Bronchial epithelial cell (primary cell): ENCODE measurements at regions not wholly inside any gene's neighbourhood (a gene's known extent, or its start where the extent isn't known, plus 50 kb on each side); places are given as distances from the start of the nearest gene placed in this dataset.

Source experiments
- DNase-seq: peaks from one replicate; pipeline ENCODE4 v3.0.0-alpha.2; 2010; ENCODE audit warnings: low read depth
- FAIRE-seq: peaks from 2 replicates; lab custom pipeline; 2011; peaks lifted over from hg19 to GRCh38; lab: Jason Lieb, UNC
- H3K27me3 ChIP-seq: 2 replicates; pipeline ENCODE4 v1.5.1; 2011; ENCODE audit warnings: low read length; ENCODE audit not compliant: control insufficient read depth, insufficient read depth
- H3K36me3 ChIP-seq: 2 replicates; pipeline ENCODE4 v1.5.1; 2011; ENCODE audit warnings: low read length; ENCODE audit not compliant: control insufficient read depth, insufficient read depth
- H3K4me3 ChIP-seq: 2 replicates; pipeline ENCODE4 v1.5.1; 2011; ENCODE audit warnings: mild to moderate bottlenecking, low read depth, low read length, control low read depth
- TF ChIP-seq, protein P1 (sequence below): IDR thresholded peaks from 2 replicates; pipeline ENCODE4 v1.5.1; 2011; ENCODE audit warnings: mild to moderate bottlenecking, moderate library complexity, low read length, control low read depth, inconsistent platforms; ENCODE audit not compliant: insufficient read depth, severe bottlenecking

DNA sequence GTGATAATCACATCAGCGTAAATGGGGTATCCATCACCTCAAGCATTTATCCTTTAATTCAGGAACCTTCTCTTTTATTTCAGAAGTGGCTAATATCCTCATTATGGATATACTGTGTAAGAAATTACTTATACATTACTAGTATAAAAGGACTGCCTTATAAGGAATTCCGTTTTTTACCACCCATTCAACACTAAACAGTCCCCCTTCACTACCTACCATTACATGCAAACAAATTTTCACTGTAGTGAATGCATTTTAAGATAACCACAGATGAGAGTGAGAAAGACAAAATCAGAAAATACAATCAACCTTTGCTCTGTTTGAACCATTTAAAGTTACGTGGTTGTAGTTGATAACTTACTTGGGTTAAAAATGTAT is 551.2 kb downstream of the RNF144A start:
- Histone ChIP-seq H3K27me3 (no peaks in the 10 kb centered on the region), H3K36me3 (no peaks in the 10 kb centered on the region), H3K4me3 (no peak overlapping the region)
- DNase-seq (no peak), FAIRE-seq (no peak)
- TF ChIP-seq, protein P1, sequence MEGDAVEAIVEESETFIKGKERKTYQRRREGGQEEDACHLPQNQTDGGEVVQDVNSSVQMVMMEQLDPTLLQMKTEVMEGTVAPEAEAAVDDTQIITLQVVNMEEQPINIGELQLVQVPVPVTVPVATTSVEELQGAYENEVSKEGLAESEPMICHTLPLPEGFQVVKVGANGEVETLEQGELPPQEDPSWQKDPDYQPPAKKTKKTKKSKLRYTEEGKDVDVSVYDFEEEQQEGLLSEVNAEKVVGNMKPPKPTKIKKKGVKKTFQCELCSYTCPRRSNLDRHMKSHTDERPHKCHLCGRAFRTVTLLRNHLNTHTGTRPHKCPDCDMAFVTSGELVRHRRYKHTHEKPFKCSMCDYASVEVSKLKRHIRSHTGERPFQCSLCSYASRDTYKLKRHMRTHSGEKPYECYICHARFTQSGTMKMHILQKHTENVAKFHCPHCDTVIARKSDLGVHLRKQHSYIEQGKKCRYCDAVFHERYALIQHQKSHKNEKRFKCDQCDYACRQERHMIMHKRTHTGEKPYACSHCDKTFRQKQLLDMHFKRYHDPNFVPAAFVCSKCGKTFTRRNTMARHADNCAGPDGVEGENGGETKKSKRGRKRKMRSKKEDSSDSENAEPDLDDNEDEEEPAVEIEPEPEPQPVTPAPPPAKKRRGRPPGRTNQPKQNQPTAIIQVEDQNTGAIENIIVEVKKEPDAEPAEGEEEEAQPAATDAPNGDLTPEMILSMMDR: no peak

DNA sequence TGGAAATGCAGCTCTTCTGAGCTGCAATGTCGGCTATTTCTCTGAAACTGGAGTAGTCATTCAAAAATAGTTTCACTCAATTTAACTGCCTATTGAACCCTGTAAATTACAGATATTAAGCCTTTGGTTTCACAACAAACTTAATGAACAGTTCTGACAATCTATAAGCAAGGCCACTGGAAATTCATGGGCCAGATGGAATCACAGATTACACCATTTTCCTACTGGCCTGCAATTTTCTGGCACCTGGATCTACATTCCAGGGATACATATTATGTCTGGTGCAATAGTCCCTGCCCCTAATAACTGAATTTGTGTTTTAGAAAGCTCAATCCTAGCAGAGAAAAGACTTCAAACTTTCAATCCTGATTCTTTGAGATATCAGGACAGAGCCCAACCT is 551.7 kb downstream of the RNF144A start:
- H3K27me3 ChIP-seq: no peaks in the 10 kb centered on the region

DNA sequence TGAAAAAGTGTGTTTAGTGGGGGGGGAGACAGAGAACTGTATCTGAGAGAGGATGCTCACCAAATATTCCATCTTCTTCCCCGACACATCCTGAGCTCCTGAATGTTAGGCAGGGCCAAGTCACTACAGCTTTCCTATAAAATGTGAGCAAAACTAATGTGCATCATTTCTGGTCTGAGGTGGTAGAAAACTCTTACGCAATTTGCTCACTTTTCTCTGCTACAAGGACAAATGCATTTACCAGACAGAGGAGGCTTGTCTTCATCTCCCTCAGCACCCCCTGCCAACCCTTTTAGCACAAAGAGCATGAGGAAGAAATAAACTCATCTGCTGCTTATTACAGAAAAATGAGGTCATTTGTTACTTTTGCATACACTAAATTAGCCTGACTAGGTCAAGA is 554.0 kb downstream of the RNF144A start:
- TF ChIP-seq, protein P1: no peak

More for the DNA sequence above, 551.7 kb downstream of the RNF144A start:
- FAIRE-seq (no peak), DNase-seq (no peak)
- Histone ChIP-seq H3K36me3 (no peaks in the 10 kb centered on the region), H3K4me3 (no peak overlapping the region)
- TF ChIP-seq, protein P1: no peak

DNA sequence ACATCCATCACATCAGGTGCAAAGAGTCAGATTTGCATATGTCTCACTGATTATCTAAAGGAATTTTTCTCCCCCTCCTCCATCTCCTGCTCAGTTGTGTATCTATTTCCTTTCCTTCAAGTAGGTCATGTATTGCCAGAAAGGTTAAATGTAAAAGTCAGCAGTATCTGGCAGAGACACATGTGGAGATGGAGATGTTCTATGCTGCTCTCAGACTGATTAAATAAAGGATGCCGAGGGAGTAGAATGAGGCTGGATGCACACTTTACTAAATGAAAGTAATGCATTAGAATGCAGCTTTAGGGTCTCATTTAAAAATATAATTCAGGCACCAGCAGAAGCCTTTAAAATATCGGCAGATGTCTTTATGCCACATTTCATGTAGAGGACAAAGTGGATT is 555.3 kb downstream of the RNF144A start:
- FAIRE-seq (no peak), DNase-seq (no peak)
- Histone ChIP-seq H3K4me3 (no peak overlapping the region), H3K36me3 (no peaks in the 10 kb centered on the region), H3K27me3 (no peaks in the 10 kb centered on the region)
- TF ChIP-seq, protein P1: no peak

More for the DNA sequence above, 554.0 kb downstream of the RNF144A start:
- Histone ChIP-seq H3K27me3 (no peaks in the 10 kb centered on the region), H3K36me3 (no peaks in the 10 kb centered on the region), H3K4me3 (no peak overlapping the region)
- FAIRE-seq (no peak), DNase-seq (no peak)

DNA sequence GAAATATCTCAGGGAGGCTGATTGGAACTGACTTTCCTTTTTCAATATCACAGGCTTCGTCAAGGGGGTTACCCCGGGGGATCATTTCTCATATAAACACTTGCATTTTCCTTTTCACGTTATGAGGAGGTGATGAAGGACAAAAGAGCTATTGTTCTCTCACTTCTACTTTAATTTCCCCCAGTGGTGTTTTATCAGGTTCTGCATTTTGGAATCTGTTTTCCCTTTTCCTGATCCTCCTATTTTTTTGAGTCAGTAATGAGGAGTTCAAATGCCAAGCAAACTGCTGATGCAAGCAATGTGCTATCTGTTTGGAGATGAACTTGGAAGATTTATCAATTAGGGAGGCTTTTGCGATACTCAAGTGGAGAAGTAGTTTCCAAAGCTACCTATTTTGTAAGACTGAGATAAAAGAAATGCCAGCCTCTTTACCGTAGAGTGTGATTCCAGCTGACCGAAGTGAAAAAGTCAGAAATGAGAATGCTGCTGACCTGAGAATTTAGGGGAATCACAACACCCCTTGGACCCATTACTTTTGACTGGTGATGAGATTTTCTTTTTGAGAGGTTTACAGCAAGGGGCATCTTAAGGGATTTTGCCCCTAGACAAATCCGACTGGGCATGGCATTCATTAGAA is 556.0 kb downstream of the RNF144A start:
- Histone ChIP-seq H3K27me3 (no peaks in the 10 kb centered on the region), H3K4me3 (no peak overlapping the region), H3K36me3 (no peaks in the 10 kb centered on the region)
- FAIRE-seq (no peak), DNase-seq (no peak)
- TF ChIP-seq, protein P1: no peak

DNA sequence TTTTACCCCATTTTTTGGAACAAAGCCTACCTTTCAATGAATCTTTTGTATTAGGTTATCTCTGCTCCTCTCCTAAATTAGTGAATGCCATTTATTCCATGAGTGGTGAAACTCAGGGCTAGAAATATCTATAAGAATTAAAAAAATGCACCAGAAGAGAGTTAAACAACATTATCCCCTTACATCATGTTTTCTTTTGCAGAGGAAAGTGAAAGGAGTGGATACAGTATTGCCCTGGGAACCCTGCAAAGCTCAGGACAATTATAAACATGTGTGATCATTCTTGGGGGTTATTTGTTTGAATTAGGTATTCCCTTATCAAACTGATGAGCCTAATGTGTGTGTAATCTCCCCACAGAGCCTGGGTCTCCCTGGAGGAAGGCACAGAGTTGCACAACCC is 559.2 kb downstream of the RNF144A start:
- TF ChIP-seq, protein P1: no peak
- DNase-seq: no peak
- H3K4me3 ChIP-seq: no peak overlapping the region
- no peaks in the 10 kb centered on the region for H3K36me3 ChIP-seq
- H3K27me3 ChIP-seq: no peaks in the 10 kb centered on the region
- FAIRE-seq: no peak
